GM12878 (cell line): ENCODE measurements at regions not wholly inside any gene's neighbourhood (a gene's known extent, or its start where the extent isn't known, plus 50 kb on each side); places are given as distances from the start of the nearest gene placed in this dataset.
"Not testable (repeated sequence)": the region's sequence is repeated elsewhere in the genome, so short reads cannot be mapped to it uniquely, and the experiment has no call there.

Experiments
- ATAC-seq: fragments of 200-7000 bp; cut with Tn5 transposase; 3 replicates; pipeline ENCODE4 v1.9.1; 2020; ENCODE audit warnings: mild to moderate bottlenecking, moderate library complexity
- BruUV-seq: library from RNA; stranded (reverse); fragments of 400-500 nt; replicated peaks from 2 replicates; lab custom pipeline; 2021; lab: Mats Ljungman, UMichigan
- CTCF ChIA-PET: fragments of 300-600 bp; sonication (Branson Sonifier 250); formaldehyde crosslinking; extraction: SDS; loops from one replicate; lab custom pipeline; 2021; ENCODE audit warnings: inconsistent platforms; lab: Yijun Ruan, JAX
- POLR2A ChIA-PET: fragments of 350-600 bp; formaldehyde crosslinking; extraction: SDS; loops from one replicate; lab custom pipeline; 2021; ENCODE audit warnings: inconsistent platforms; lab: Charles Lee
- RAD21 ChIA-PET: fragments of 300-600 bp; sonication (Branson Sonifier 250); formaldehyde crosslinking; loops from one replicate; lab custom pipeline; 2023; ENCODE audit warnings: antibody characterized with exemption; ENCODE audit not compliant: unreplicated experiment; lab: Charles Lee
- SMC1A ChIA-PET: fragments of 300-600 bp; sonication (Branson Sonifier 250); formaldehyde crosslinking; loops from one replicate; lab custom pipeline; 2023; ENCODE audit not compliant: unreplicated experiment, uncharacterized antibody; lab: Charles Lee
- DNase-seq: peaks from one replicate; pipeline ENCODE4 v3.0.0-alpha.2; 2011; ENCODE audit warnings: low read depth, low spot score
- FAIRE-seq: peaks from 3 replicates; lab custom pipeline; 2011; peaks lifted over from hg19 to GRCh38; lab: Jason Lieb, UNC
- H2AFZ ChIP-seq: 2 replicates; pipeline ENCODE4 v1.6.0; 2011; ENCODE audit warnings: low read depth, low read length, control low read depth; ENCODE audit not compliant: control insufficient read depth
- H3K27ac ChIP-seq: 2 replicates; pipeline ENCODE4 v1.5.1; 2011; ENCODE audit warnings: control low read depth; ENCODE audit not compliant: control insufficient read depth, insufficient read depth
- H3K27me3 ChIP-seq, 2 experiments: replicated peaks in 1 of 2; 2 replicates each; pipeline versions ENCODE4 v1.6.0 to v1.6.1; 2011; ENCODE audit warnings: low read length in 1 of 2; ENCODE audit not compliant: control insufficient read depth in 2 of 2, insufficient read depth in 2 of 2
- H3K36me3 ChIP-seq, 2 experiments: 2 replicates each; pipeline ENCODE4 v1.5.1; 2011; ENCODE audit warnings: low read length in 1 of 2; ENCODE audit not compliant: control insufficient read depth in 2 of 2, insufficient read depth in 2 of 2
- H3K4me1 ChIP-seq: 2 replicates; pipeline ENCODE4 v1.6.1; 2011; ENCODE audit warnings: mild to moderate bottlenecking, low read length, moderate library complexity, mixed read lengths; ENCODE audit not compliant: control insufficient read depth, insufficient read depth
- H3K4me2 ChIP-seq: 2 replicates; pipeline ENCODE4 v1.6.0; 2011; ENCODE audit warnings: control low read depth; ENCODE audit not compliant: control insufficient read depth, insufficient read depth
- H3K4me3 ChIP-seq: fragments of 200-600 bp; sonication (generic); 2 replicates; pipeline ENCODE4 v1.5.1; 2016
- H3K79me2 ChIP-seq: 2 replicates; pipeline ENCODE4 v1.6.0; 2011; ENCODE audit warnings: low read length; ENCODE audit not compliant: control insufficient read depth, insufficient read depth
- H3K9ac ChIP-seq: 2 replicates; pipeline ENCODE4 v1.8.0; 2011; ENCODE audit warnings: low read length, control low read depth, mixed read lengths; ENCODE audit not compliant: control insufficient read depth, insufficient read depth
- H3K9me3 ChIP-seq: replicated peaks from 3 replicates; pipeline ENCODE4 v1.5.1; 2011; ENCODE audit warnings: mild to moderate bottlenecking, low read length; ENCODE audit not compliant: control insufficient read depth, insufficient read depth
- H4K20me1 ChIP-seq: 2 replicates; pipeline ENCODE4 v1.6.0; 2011; ENCODE audit not compliant: control insufficient read depth, insufficient read depth
- WGBS: methylation state at CpG from one replicate; pipeline ENCODE4 v1.1.6; 2016; ENCODE audit warnings: low lambda C conversion rate; ENCODE audit not compliant: insufficient replicate concordance, insufficient coverage; ENCODE audit errors: missing lambda C conversion rate; 5-methylcytosine and 5-hydroxymethylcytosine counted together
- in situ Hi-C: fragments of 300-500 bp; cut with MboI; formaldehyde crosslinking; loops from 9 replicates; pipeline ENCODE4 v1.14.3; 2018; ENCODE audit warnings: mixed read lengths
- intact Hi-C: fragments of 100-400 bp; cut with micrococcal nuclease; formaldehyde crosslinking; loops from one replicate; pipeline ENCODE4 v1.14.2; 2022; ENCODE audit not compliant: unreplicated experiment

- BruUV-seq, intact Hi-C loops, CTCF ChIA-PET, RAD21 ChIA-PET, SMC1A ChIA-PET, H3K4me1 ChIP-seq, H4K20me1 ChIP-seq, H3K27ac ChIP-seq, H3K4me3 ChIP-seq, H2AFZ ChIP-seq, H3K9me3 ChIP-seq, FAIRE-seq, H3K79me2 ChIP-seq, H3K27me3 ChIP-seq, H3K4me2 ChIP-seq, H3K9ac ChIP-seq, in situ Hi-C loops, POLR2A ChIA-PET, DNase-seq, H3K36me3 ChIP-seq: not testable (repeated sequence)
- peak; percentile 98 for ATAC-seq
- WGBS, result 21% methylated on average over 10 of the region's 47 CpGs
These were observed 262.3 kb upstream of the PLCXD1 start for GRCh38 chrX:18768-19454.

GRCh38 chrX:19455-19827, 261.7 kb upstream of the PLCXD1 start:
- H3K4me3 ChIP-seq, H3K9ac ChIP-seq, CTCF ChIA-PET, H4K20me1 ChIP-seq, H3K36me3 ChIP-seq, in situ Hi-C loops, intact Hi-C loops, H3K27me3 ChIP-seq, H3K4me1 ChIP-seq, SMC1A ChIA-PET, H3K27ac ChIP-seq, H3K79me2 ChIP-seq, H2AFZ ChIP-seq, FAIRE-seq, BruUV-seq, DNase-seq, H3K4me2 ChIP-seq, RAD21 ChIA-PET, H3K9me3 ChIP-seq, POLR2A ChIA-PET: not testable (repeated sequence)
- WGBS, result 20% methylated on average over 6 of the region's 41 CpGs
- peak; percentile 50 for ATAC-seq
